Activated CD8-positive, alpha-beta T cell treated with anti-CD3 and anti-CD28 coated beads for 36 hours (primary cell): ENCODE measurements at regions not wholly inside any gene's neighbourhood (a gene's known extent, or its start where the extent isn't known, plus 50 kb on each side); places are given as distances from the start of the nearest gene placed in this dataset.

Source experiments
- ATAC-seq: fragments of 200-7000 bp; cut with Tn5 transposase; one replicate; pipeline ENCODE4 v1.10.0; 2021; ENCODE audit warnings: mild to moderate bottlenecking, moderate library complexity
- CTCF ChIA-PET: fragments of 350-600 bp; sonication (Branson Sonifier 250); formaldehyde crosslinking; loops from one replicate; lab custom pipeline; 2021; ENCODE audit warnings: antibody characterized with exemption; lab: Charles Lee
- POLR2A ChIA-PET: fragments of 350-600 bp; sonication (Branson Sonifier 250); formaldehyde crosslinking; loops from one replicate; lab custom pipeline; 2021; ENCODE audit warnings: antibody characterized with exemption; lab: Charles Lee
- DNase-seq: peaks from one replicate; pipeline ENCODE4 v3.0.0-alpha.2; 2020
- H3K27ac Mint-ChIP-seq: one replicate; pipeline ENCODE4 v1.8.0; 2021; ENCODE audit warnings: mild to moderate bottlenecking, mixed read lengths
- H3K27me3 Mint-ChIP-seq: one replicate; pipeline ENCODE4 v1.8.0; 2021; ENCODE audit warnings: mixed read lengths
- H3K36me3 Mint-ChIP-seq: one replicate; pipeline ENCODE4 v1.8.0; 2021; ENCODE audit warnings: low read depth, mixed read lengths
- H3K4me1 Mint-ChIP-seq: one replicate; pipeline ENCODE4 v1.8.0; 2021; ENCODE audit warnings: low read depth, mixed read lengths
- H3K4me3 Mint-ChIP-seq: one replicate; pipeline ENCODE4 v1.8.0; 2021; ENCODE audit warnings: mild to moderate bottlenecking, moderate library complexity, mixed read lengths
- H3K9me3 Mint-ChIP-seq: one replicate; pipeline ENCODE4 v1.8.0; 2021; ENCODE audit warnings: mixed read lengths
- CTCF ChIP-seq: fragments of 200-600 bp; IDR thresholded peaks from one replicate; pipeline ENCODE4 v1.8.0; 2022; ENCODE audit warnings: antibody characterized with exemption, mild to moderate bottlenecking
- intact Hi-C: fragments of 100-400 bp; cut with micrococcal nuclease; formaldehyde crosslinking; loops from one replicate; pipeline ENCODE4 v1.10.0; 2022

- no peak for ATAC-seq
- no peaks in the 10 kb centered on the region for H3K36me3 Mint-ChIP-seq
These were observed 52.8 kb upstream of the SV2C start for GRCh38 chr5:76030343-76030742.

GRCh38 chr5:76029739-76030138, 53.4 kb upstream of the SV2C start:
- peaks cover 12% of the 10 kb centered on the region for H3K27me3 Mint-ChIP-seq
- DNase-seq, result no peak
- no peaks in the 10 kb centered on the region for H3K9me3 Mint-ChIP-seq
- ChIA-PET POLR2A (no interaction called here), CTCF (no interaction called here)
- H3K36me3 Mint-ChIP-seq, result no peaks in the 10 kb centered on the region
- no peak for ATAC-seq
- H3K4me1 Mint-ChIP-seq, result no peaks in the 10 kb centered on the region
- TF ChIP-seq CTCF, result no peak
- no peak overlapping the region for H3K4me3 Mint-ChIP-seq
- H3K27ac Mint-ChIP-seq, result no peak overlapping the region
- intact Hi-C loops, result no loop called here

More at GRCh38 chr5:76030343-76030742, 52.8 kb upstream of the SV2C start:
- H3K9me3 Mint-ChIP-seq, result no peaks in the 10 kb centered on the region
- no peak overlapping the region for H3K4me3 Mint-ChIP-seq
- no peaks in the 10 kb centered on the region for H3K4me1 Mint-ChIP-seq
- peaks cover 16% of the 10 kb centered on the region for H3K27me3 Mint-ChIP-seq
- ChIA-PET POLR2A (no interaction called here), CTCF (no interaction called here)
- DNase-seq, result no peak
- TF ChIP-seq CTCF, result no peak
- intact Hi-C loops, result no loop called here
- H3K27ac Mint-ChIP-seq, result no peak overlapping the region

- H3K9me3 Mint-ChIP-seq, result no peaks in the 10 kb centered on the region
- TF ChIP-seq CTCF, result no peak
These were observed 57.4 kb upstream of the SV2C start for GRCh38 chr5:76025790-76026189.

GRCh38 chr5:76025069-76025468, 58.1 kb upstream of the SV2C start:
- TF ChIP-seq CTCF, result no peak
- CTCF ChIA-PET, result no interaction called here
- ATAC-seq (no peak), DNase-seq (no peak)
- no peaks in the 10 kb centered on the region for H3K36me3 Mint-ChIP-seq
- H3K27ac Mint-ChIP-seq, result no peak overlapping the region
- no peaks in the 10 kb centered on the region for H3K4me1 Mint-ChIP-seq
- intact Hi-C loops, result no loop called here
- peaks cover 10% of the 10 kb centered on the region for H3K27me3 Mint-ChIP-seq
- no peaks in the 10 kb centered on the region for H3K9me3 Mint-ChIP-seq
- no peak overlapping the region for H3K4me3 Mint-ChIP-seq
- POLR2A ChIA-PET, result interaction anchor here (0.9 kb wide), 1 partner anchor 13 kb away, joined by 3 read pairs; no protein-coding TSS in a partner anchor

More at GRCh38 chr5:76025790-76026189, 57.4 kb upstream of the SV2C start:
- Mint-ChIP-seq H3K4me1 (no peaks in the 10 kb centered on the region), H3K36me3 (no peaks in the 10 kb centered on the region), H3K27ac (no peak overlapping the region), H3K27me3 (peaks cover 10% of the 10 kb centered on the region), H3K4me3 (no peak overlapping the region)
- ATAC-seq (no peak), DNase-seq (no peak)
- POLR2A ChIA-PET, result no interaction called here
- intact Hi-C loops, result no loop called here
- CTCF ChIA-PET, result no interaction called here

- ChIA-PET POLR2A (no interaction called here), CTCF (interaction anchor here (1.2 kb wide), 1 partner anchor 234 kb away, joined by 4 read pairs; no protein-coding TSS in a partner anchor)
- Mint-ChIP-seq H3K4me3 (no peak overlapping the region), H3K27me3 (peaks cover 9% of the 10 kb centered on the region), H3K4me1 (no peaks in the 10 kb centered on the region), H3K27ac (no peak overlapping the region), H3K36me3 (no peaks in the 10 kb centered on the region), H3K9me3 (no peaks in the 10 kb centered on the region)
- intact Hi-C loops, result no loop called here
- ATAC-seq (no peak), DNase-seq (no peak)
- no peak for TF ChIP-seq CTCF
These were observed 60.6 kb upstream of the SV2C start for GRCh38 chr5:76022611-76023010.
